ENCODE measurements at regions not wholly inside any gene's neighbourhood (a gene's known extent, or its start where the extent isn't known, plus 50 kb on each side); places are given as distances from the start of the nearest gene placed in this dataset.

DNA sequence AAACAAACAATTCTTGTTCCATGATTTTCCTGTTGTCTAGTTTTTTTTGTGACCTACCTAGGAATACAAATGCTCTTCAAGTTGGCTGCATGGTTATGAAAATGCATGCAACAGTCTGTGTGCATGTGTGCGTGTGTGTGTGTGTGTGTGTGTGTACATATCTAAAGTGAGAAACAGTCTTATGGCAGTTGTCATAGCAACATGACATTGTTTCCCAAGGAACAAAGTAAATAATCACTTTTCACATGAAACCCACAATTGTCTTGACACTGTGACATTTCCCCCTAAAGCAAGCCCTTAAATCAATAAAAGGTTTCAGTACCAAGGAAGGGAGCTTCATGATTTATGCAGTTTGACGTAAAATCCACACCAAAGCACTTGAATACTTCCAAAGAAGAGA, 758.4 kb downstream of the CDH8 start:
- no peak overlapping the region for H3K9ac ChIP-seq (ENCODE audit: low read length)
- H3K4me2 ChIP-seq (ENCODE audit: low read length): no peak overlapping the region
- H3K27me3 ChIP-seq (ENCODE audit: insufficient read depth, low read depth, low read length): no peaks in the 10 kb centered on the region
- H2AFZ ChIP-seq (ENCODE audit: low read depth, low read length): no peak overlapping the region
- no peaks in the 10 kb centered on the region for H3K79me2 ChIP-seq (replicated peaks; ENCODE audit: insufficient read depth, low read length)
- TF ChIP-seq EP300 (conservative IDR thresholded peaks at IDR 0.05; ENCODE audit: poor library complexity, severe bottlenecking) (peak; percentile 64), POLR2AphosphoS5 (IDR thresholded peaks at IDR 0.05) (peak; percentile 62), RAD21 (conservative IDR thresholded peaks at IDR 0.05) (no peak)
- TF ChIP-seq, protein P1, sequence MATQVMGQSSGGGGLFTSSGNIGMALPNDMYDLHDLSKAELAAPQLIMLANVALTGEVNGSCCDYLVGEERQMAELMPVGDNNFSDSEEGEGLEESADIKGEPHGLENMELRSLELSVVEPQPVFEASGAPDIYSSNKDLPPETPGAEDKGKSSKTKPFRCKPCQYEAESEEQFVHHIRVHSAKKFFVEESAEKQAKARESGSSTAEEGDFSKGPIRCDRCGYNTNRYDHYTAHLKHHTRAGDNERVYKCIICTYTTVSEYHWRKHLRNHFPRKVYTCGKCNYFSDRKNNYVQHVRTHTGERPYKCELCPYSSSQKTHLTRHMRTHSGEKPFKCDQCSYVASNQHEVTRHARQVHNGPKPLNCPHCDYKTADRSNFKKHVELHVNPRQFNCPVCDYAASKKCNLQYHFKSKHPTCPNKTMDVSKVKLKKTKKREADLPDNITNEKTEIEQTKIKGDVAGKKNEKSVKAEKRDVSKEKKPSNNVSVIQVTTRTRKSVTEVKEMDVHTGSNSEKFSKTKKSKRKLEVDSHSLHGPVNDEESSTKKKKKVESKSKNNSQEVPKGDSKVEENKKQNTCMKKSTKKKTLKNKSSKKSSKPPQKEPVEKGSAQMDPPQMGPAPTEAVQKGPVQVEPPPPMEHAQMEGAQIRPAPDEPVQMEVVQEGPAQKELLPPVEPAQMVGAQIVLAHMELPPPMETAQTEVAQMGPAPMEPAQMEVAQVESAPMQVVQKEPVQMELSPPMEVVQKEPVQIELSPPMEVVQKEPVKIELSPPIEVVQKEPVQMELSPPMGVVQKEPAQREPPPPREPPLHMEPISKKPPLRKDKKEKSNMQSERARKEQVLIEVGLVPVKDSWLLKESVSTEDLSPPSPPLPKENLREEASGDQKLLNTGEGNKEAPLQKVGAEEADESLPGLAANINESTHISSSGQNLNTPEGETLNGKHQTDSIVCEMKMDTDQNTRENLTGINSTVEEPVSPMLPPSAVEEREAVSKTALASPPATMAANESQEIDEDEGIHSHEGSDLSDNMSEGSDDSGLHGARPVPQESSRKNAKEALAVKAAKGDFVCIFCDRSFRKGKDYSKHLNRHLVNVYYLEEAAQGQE (IDR thresholded peaks at IDR 0.05; ENCODE audit: borderline replicate concordance): no peak
- no peaks in the 10 kb centered on the region for H3K36me3 ChIP-seq (ENCODE audit: insufficient read depth, low read length)
- H3K9me3 ChIP-seq (ENCODE audit: low read length): no peaks in the 10 kb centered on the region
- H4K20me1 ChIP-seq (ENCODE audit: insufficient read depth): no peaks in the 10 kb centered on the region
- no peaks in the 10 kb centered on the region for H3F3A ChIP-seq (ENCODE audit: insufficient read depth, low read length, poor library complexity, severe bottlenecking)
- no peak overlapping the region for H3K4me3 ChIP-seq (ENCODE audit: low read length)
- H3K9me2 ChIP-seq (ENCODE audit: insufficient read depth, low read length): no peaks in the 10 kb centered on the region
- H3K27ac ChIP-seq (ENCODE audit: low read length): no peak overlapping the region

DNA sequence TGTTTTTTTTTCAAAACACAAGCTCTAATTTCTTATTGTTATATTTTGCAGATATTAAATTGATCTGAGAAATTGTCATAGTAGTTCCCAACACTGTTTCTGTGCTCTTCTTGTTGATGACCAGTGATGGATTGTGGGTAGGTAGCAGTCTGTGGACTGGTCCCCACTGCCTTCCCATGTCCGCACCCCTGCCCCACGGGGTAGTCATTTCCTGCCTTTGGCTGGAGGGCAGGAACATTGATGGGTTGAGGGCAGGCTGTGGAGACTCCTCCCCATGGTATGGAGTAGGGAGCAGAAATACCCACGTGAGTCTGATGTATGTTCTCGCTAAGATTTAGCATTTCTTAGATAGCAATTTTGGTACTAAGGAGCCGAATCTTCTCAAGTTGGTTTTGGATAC, 762.0 kb downstream of the CDH8 start:
- no peaks in the 10 kb centered on the region for H3K36me3 ChIP-seq (ENCODE audit: insufficient read depth, low read length)
- H3K4me2 ChIP-seq (ENCODE audit: low read length): no peak overlapping the region
- H3K27ac ChIP-seq (ENCODE audit: low read length): no peak overlapping the region
- no peaks in the 10 kb centered on the region for H3K9me2 ChIP-seq (ENCODE audit: insufficient read depth, low read length)
- no peak overlapping the region for H2AFZ ChIP-seq (ENCODE audit: low read depth, low read length)
- TF ChIP-seq MXI1 (conservative IDR thresholded peaks at IDR 0.05; ENCODE audit: poor library complexity, severe bottlenecking): no peak
- TF ChIP-seq TAF1 (IDR thresholded peaks at IDR 0.05; ENCODE audit: low read depth): no peak
- TF ChIP-seq, protein P1 (IDR thresholded peaks at IDR 0.05; ENCODE audit: borderline replicate concordance): no peak
- TF ChIP-seq EP300 (conservative IDR thresholded peaks at IDR 0.05; ENCODE audit: poor library complexity, severe bottlenecking): no peak
- TF ChIP-seq EZH2 (IDR thresholded peaks at IDR 0.05; ENCODE audit: borderline replicate concordance, insufficient read depth, low read length, poor library complexity, severe bottlenecking): no peak
- no peak for TF ChIP-seq SMC3 (conservative IDR thresholded peaks at IDR 0.05; ENCODE audit: poor library complexity)
- no peak for TF ChIP-seq RAD21 (conservative IDR thresholded peaks at IDR 0.05)
- TF ChIP-seq, protein P2, sequence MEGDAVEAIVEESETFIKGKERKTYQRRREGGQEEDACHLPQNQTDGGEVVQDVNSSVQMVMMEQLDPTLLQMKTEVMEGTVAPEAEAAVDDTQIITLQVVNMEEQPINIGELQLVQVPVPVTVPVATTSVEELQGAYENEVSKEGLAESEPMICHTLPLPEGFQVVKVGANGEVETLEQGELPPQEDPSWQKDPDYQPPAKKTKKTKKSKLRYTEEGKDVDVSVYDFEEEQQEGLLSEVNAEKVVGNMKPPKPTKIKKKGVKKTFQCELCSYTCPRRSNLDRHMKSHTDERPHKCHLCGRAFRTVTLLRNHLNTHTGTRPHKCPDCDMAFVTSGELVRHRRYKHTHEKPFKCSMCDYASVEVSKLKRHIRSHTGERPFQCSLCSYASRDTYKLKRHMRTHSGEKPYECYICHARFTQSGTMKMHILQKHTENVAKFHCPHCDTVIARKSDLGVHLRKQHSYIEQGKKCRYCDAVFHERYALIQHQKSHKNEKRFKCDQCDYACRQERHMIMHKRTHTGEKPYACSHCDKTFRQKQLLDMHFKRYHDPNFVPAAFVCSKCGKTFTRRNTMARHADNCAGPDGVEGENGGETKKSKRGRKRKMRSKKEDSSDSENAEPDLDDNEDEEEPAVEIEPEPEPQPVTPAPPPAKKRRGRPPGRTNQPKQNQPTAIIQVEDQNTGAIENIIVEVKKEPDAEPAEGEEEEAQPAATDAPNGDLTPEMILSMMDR (IDR thresholded peaks at IDR 0.05; ENCODE audit: poor library complexity, severe bottlenecking): no peak
- TF ChIP-seq POLR2AphosphoS5 (IDR thresholded peaks at IDR 0.05): no peak
- no peaks in the 10 kb centered on the region for H3K9me3 ChIP-seq (ENCODE audit: low read length)
- H3K9ac ChIP-seq (ENCODE audit: low read length): no peak overlapping the region
- no peaks in the 10 kb centered on the region for H3K79me2 ChIP-seq (replicated peaks; ENCODE audit: insufficient read depth, low read length)
- no peaks in the 10 kb centered on the region for H3K27me3 ChIP-seq (ENCODE audit: insufficient read depth, low read depth, low read length)
- no peaks in the 10 kb centered on the region for H4K20me1 ChIP-seq (ENCODE audit: insufficient read depth)
- H3K4me3 ChIP-seq (ENCODE audit: low read length): no peak overlapping the region
- no peaks in the 10 kb centered on the region for H3F3A ChIP-seq (ENCODE audit: insufficient read depth, low read length, poor library complexity, severe bottlenecking)

Measured in neural cell (in vitro differentiated cells).